ENCODE measurements at regions not wholly inside any gene's neighbourhood (a gene's known extent, or its start where the extent isn't known, plus 50 kb on each side); places are given as distances from the start of the nearest gene placed in this dataset.

- Mint-ChIP-seq H3K27me3 (ENCODE audit: unreplicated experiment) (no peaks in the 10 kb centered on the region), H3K4me1 (ENCODE audit: unreplicated experiment) (no peaks in the 10 kb centered on the region), H3K9me3 (ENCODE audit: unreplicated experiment) (no peaks in the 10 kb centered on the region), H3K27ac (ENCODE audit: unreplicated experiment) (no peak overlapping the region), H3K4me3 (ENCODE audit: unreplicated experiment) (no peak overlapping the region), H3K36me3 (ENCODE audit: low read depth, unreplicated experiment) (no peaks in the 10 kb centered on the region)
- TF ChIP-seq, protein P1, sequence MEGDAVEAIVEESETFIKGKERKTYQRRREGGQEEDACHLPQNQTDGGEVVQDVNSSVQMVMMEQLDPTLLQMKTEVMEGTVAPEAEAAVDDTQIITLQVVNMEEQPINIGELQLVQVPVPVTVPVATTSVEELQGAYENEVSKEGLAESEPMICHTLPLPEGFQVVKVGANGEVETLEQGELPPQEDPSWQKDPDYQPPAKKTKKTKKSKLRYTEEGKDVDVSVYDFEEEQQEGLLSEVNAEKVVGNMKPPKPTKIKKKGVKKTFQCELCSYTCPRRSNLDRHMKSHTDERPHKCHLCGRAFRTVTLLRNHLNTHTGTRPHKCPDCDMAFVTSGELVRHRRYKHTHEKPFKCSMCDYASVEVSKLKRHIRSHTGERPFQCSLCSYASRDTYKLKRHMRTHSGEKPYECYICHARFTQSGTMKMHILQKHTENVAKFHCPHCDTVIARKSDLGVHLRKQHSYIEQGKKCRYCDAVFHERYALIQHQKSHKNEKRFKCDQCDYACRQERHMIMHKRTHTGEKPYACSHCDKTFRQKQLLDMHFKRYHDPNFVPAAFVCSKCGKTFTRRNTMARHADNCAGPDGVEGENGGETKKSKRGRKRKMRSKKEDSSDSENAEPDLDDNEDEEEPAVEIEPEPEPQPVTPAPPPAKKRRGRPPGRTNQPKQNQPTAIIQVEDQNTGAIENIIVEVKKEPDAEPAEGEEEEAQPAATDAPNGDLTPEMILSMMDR (IDR thresholded peaks at IDR 0.05; ENCODE audit: unreplicated experiment): no peak
- no peak for DNase-seq (ENCODE audit: low spot score)
These were observed 403.8 kb downstream of the SHISA9 start for GRCh38 chr16:13305019-13305755.

- no peaks in the 10 kb centered on the region for H3K4me1 Mint-ChIP-seq (ENCODE audit: unreplicated experiment)
- H3K36me3 Mint-ChIP-seq (ENCODE audit: low read depth, unreplicated experiment): no peaks in the 10 kb centered on the region
These were observed 405.0 kb downstream of the SHISA9 start for GRCh38 chr16:13306161-13306995.

DNA sequence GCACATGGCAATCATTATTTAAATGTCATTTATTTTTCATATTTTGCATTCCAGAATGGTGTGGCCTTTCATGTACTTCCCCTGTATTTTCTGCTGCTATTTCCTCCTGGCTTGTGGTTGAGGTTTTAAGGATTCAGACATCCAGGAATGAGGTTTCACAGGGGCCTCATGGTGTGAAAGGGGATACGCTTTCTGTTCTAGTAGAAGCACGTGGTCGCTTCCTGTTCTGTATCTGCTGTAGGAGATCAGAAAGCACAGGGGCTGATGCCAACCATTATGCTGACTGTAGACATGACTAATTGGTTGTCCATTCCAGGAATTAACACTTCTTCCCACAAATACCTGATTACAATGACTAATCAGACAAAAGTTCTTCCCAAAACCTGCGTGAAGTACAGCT, 405.9 kb downstream of the SHISA9 start:
- DNase-seq (ENCODE audit: low spot score): no peak
- Mint-ChIP-seq H3K4me3 (ENCODE audit: unreplicated experiment) (no peak overlapping the region), H3K4me1 (ENCODE audit: unreplicated experiment) (no peaks in the 10 kb centered on the region), H3K27ac (ENCODE audit: unreplicated experiment) (no peak overlapping the region), H3K9me3 (ENCODE audit: unreplicated experiment) (no peaks in the 10 kb centered on the region), H3K27me3 (ENCODE audit: unreplicated experiment) (no peaks in the 10 kb centered on the region), H3K36me3 (ENCODE audit: low read depth, unreplicated experiment) (no peaks in the 10 kb centered on the region)
- TF ChIP-seq, protein P1 (IDR thresholded peaks at IDR 0.05; ENCODE audit: unreplicated experiment): no peak

More at GRCh38 chr16:13306161-13306995, 405.0 kb downstream of the SHISA9 start:
- H3K4me3 Mint-ChIP-seq (ENCODE audit: unreplicated experiment): no peak overlapping the region
- TF ChIP-seq, protein P1 (IDR thresholded peaks at IDR 0.05; ENCODE audit: unreplicated experiment): no peak
- H3K9me3 Mint-ChIP-seq (ENCODE audit: unreplicated experiment): no peaks in the 10 kb centered on the region
- no peak overlapping the region for H3K27ac Mint-ChIP-seq (ENCODE audit: unreplicated experiment)
- no peaks in the 10 kb centered on the region for H3K27me3 Mint-ChIP-seq (ENCODE audit: unreplicated experiment)
- DNase-seq (ENCODE audit: low spot score): no peak

DNA sequence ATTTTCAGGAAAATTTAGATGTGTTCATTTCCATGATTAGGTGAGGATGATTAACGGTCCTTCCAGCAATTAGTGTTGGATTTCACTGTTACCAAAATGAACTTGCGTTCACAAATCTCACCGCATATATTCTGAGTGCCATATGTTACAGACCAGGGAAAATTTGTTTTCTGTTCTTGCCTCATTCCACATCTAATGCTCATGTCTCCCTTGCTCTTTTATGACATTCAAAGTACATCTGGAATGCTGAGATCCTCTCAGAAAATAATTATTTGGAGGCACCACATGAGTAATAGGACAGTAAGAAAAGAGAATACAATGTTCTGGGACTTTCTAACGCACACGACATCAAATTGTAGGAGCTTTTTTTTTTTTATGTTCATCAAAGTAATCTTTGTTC, 406.5 kb downstream of the SHISA9 start:
- no peaks in the 10 kb centered on the region for H3K9me3 Mint-ChIP-seq (ENCODE audit: unreplicated experiment)
- no peaks in the 10 kb centered on the region for H3K4me1 Mint-ChIP-seq (ENCODE audit: unreplicated experiment)
- TF ChIP-seq, protein P1 (IDR thresholded peaks at IDR 0.05; ENCODE audit: unreplicated experiment): no peak
- H3K4me3 Mint-ChIP-seq (ENCODE audit: unreplicated experiment): no peak overlapping the region
- H3K27ac Mint-ChIP-seq (ENCODE audit: unreplicated experiment): no peak overlapping the region
- DNase-seq (ENCODE audit: low spot score): no peak
- no peaks in the 10 kb centered on the region for H3K27me3 Mint-ChIP-seq (ENCODE audit: unreplicated experiment)
- H3K36me3 Mint-ChIP-seq (ENCODE audit: low read depth, unreplicated experiment): no peaks in the 10 kb centered on the region

- Mint-ChIP-seq H3K4me1 (ENCODE audit: unreplicated experiment) (no peaks in the 10 kb centered on the region), H3K36me3 (ENCODE audit: low read depth, unreplicated experiment) (no peaks in the 10 kb centered on the region), H3K27ac (ENCODE audit: unreplicated experiment) (no peak overlapping the region), H3K9me3 (ENCODE audit: unreplicated experiment) (no peaks in the 10 kb centered on the region), H3K27me3 (ENCODE audit: unreplicated experiment) (no peaks in the 10 kb centered on the region), H3K4me3 (ENCODE audit: unreplicated experiment) (no peak overlapping the region)
- TF ChIP-seq, protein P1 (IDR thresholded peaks at IDR 0.05; ENCODE audit: unreplicated experiment): no peak
- no peak for DNase-seq (ENCODE audit: low spot score)
These were observed 410.7 kb downstream of the SHISA9 start for GRCh38 chr16:13312063-13312462.

All from endothelial cell (in vitro differentiated cells).